Smooth muscle cell (in vitro differentiated cells): ENCODE measurements at regions not wholly inside any gene's neighbourhood (a gene's known extent, or its start where the extent isn't known, plus 50 kb on each side); places are given as distances from the start of the nearest gene placed in this dataset.

Experiments used
- DNase-seq: peaks from one replicate; lab custom pipeline; 2025; ENCODE audit not compliant: unreplicated experiment; lab: John Stamatoyannopoulos, UW
- H2AFZ ChIP-seq: fragments of 200-600 bp; sonication (generic); 2 replicates; pipeline ENCODE4 v1.6.0; 2016; ENCODE audit warnings: antibody characterized with exemption, low read depth, mild to moderate bottlenecking
- H3F3A ChIP-seq: fragments of 200-600 bp; sonication (generic); 2 replicates; pipeline ENCODE4 v1.6.0; 2017; ENCODE audit warnings: antibody characterized with exemption, low read depth
- H3K27ac ChIP-seq: fragments of 200-600 bp; sonication (generic); 2 replicates; pipeline ENCODE4 v1.5.1; 2016; ENCODE audit warnings: low read depth, mild to moderate bottlenecking
- H3K27me3 ChIP-seq: fragments of 200-600 bp; sonication (generic); 2 replicates; pipeline ENCODE4 v1.6.1; 2016; ENCODE audit warnings: low read depth, mild to moderate bottlenecking
- H3K36me3 ChIP-seq: fragments of 200-600 bp; sonication (generic); 2 replicates; pipeline ENCODE4 v1.5.1; 2016; ENCODE audit warnings: low read depth
- H3K4me1 ChIP-seq: fragments of 200-600 bp; sonication (generic); 2 replicates; pipeline ENCODE4 v1.5.1; 2016; ENCODE audit warnings: low read depth
- H3K4me2 ChIP-seq: fragments of 200-600 bp; sonication (generic); 2 replicates; pipeline ENCODE4 v1.6.0; 2016; ENCODE audit warnings: mild to moderate bottlenecking
- H3K4me3 ChIP-seq: fragments of 200-600 bp; sonication (generic); 2 replicates; pipeline ENCODE4 v1.5.1; 2016; ENCODE audit warnings: mild to moderate bottlenecking
- H3K79me2 ChIP-seq: fragments of 200-600 bp; sonication (generic); 2 replicates; pipeline ENCODE4 v1.6.0; 2016; ENCODE audit warnings: low read depth, mild to moderate bottlenecking
- H3K9ac ChIP-seq: fragments of 200-600 bp; sonication (generic); 2 replicates; pipeline ENCODE4 v1.6.0; 2016; ENCODE audit warnings: low read depth
- H3K9me3 ChIP-seq: fragments of 200-600 bp; sonication (generic); replicated peaks from 2 replicates; pipeline ENCODE4 v1.5.1; 2016; ENCODE audit warnings: low read depth
- H4K20me1 ChIP-seq: fragments of 200-600 bp; sonication (generic); 2 replicates; pipeline ENCODE4 v1.6.0; 2016; ENCODE audit warnings: low read depth
- WGBS: methylation state at CpG from one replicate; pipeline ENCODE4 v1.1.7; 2016; ENCODE audit warnings: low lambda C conversion rate; 5-methylcytosine and 5-hydroxymethylcytosine counted together
- TF ChIP-seq, protein P1 (sequence below): fragments of 200-600 bp; sonication (generic); IDR thresholded peaks from 2 replicates; pipeline ENCODE4 v1.5.1; 2017; ENCODE audit warnings: borderline replicate concordance, mild to moderate bottlenecking, antibody characterized with exemption; ENCODE audit not compliant: insufficient read depth, poor library complexity, severe bottlenecking

DNA sequence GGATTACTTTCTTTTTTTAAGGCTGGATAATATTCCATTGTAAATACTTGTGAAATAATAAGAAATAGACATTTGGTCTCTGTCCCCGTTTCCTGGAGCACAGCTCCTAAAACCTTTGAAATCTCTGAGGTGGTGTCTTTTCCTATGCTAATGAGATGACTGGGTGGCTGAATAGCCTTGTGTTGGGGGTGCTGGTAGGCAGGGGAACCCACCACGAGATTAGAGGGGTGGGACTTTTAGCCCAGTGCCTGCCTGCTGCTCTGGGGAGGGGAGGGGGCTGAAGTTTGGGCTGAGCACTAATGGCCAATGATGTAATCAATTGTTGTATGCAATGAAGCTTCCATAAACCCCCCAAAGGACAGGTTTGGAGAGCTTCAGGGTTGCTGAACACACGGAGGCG lies 175.7 kb downstream of the FGF9 start:
- Histone ChIP-seq H3F3A (no peaks in the 10 kb centered on the region), H3K79me2 (no peaks in the 10 kb centered on the region), H2AFZ (no peak overlapping the region), H3K36me3 (no peaks in the 10 kb centered on the region), H3K4me2 (no peak overlapping the region), H3K9me3 (no peaks in the 10 kb centered on the region), H3K27ac (no peak overlapping the region), H4K20me1 (no peaks in the 10 kb centered on the region), H3K4me3 (no peak overlapping the region), H3K4me1 (no peaks in the 10 kb centered on the region), H3K9ac (no peak overlapping the region), H3K27me3 (no peaks in the 10 kb centered on the region)
- TF ChIP-seq, protein P1, sequence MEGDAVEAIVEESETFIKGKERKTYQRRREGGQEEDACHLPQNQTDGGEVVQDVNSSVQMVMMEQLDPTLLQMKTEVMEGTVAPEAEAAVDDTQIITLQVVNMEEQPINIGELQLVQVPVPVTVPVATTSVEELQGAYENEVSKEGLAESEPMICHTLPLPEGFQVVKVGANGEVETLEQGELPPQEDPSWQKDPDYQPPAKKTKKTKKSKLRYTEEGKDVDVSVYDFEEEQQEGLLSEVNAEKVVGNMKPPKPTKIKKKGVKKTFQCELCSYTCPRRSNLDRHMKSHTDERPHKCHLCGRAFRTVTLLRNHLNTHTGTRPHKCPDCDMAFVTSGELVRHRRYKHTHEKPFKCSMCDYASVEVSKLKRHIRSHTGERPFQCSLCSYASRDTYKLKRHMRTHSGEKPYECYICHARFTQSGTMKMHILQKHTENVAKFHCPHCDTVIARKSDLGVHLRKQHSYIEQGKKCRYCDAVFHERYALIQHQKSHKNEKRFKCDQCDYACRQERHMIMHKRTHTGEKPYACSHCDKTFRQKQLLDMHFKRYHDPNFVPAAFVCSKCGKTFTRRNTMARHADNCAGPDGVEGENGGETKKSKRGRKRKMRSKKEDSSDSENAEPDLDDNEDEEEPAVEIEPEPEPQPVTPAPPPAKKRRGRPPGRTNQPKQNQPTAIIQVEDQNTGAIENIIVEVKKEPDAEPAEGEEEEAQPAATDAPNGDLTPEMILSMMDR = no peak
- no peak for DNase-seq
- 71% methylated on average over 4 of the region's 4 CpGs for WGBS

DNA sequence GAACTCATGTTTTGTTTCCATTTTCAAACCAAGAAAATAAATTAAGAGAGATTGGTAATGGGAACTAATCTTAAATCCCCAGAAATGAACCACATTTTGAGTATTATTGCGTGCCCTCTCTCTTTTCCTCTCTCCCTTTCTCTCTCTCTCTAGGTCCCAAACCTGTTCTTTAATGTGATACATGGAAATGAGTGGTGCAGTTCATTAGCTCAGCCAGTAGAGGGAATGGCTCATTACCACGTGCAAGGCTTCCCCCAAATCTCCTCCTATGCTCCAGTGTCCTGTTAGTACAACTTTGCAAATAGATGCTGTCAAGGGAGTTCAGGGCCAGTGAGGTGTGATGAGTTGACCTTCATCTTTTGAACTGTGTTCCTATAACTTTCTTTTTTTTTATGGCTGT lies 178.4 kb downstream of the FGF9 start:
- H3K9me3 ChIP-seq = no peaks in the 10 kb centered on the region
- H3K9ac ChIP-seq = no peak overlapping the region
- H4K20me1 ChIP-seq = no peaks in the 10 kb centered on the region
- no peak overlapping the region for H3K4me2 ChIP-seq
- no peak overlapping the region for H2AFZ ChIP-seq
- 41% methylated on average over 2 of the region's 2 CpGs for WGBS
- no peak overlapping the region for H3K4me3 ChIP-seq
- no peaks in the 10 kb centered on the region for H3F3A ChIP-seq
- H3K79me2 ChIP-seq = no peaks in the 10 kb centered on the region
- H3K27me3 ChIP-seq = no peaks in the 10 kb centered on the region
- H3K36me3 ChIP-seq = no peaks in the 10 kb centered on the region
- no peak overlapping the region for H3K27ac ChIP-seq
- H3K4me1 ChIP-seq = no peaks in the 10 kb centered on the region
- TF ChIP-seq, protein P1 = peak; percentile 54
- no peak for DNase-seq

DNA sequence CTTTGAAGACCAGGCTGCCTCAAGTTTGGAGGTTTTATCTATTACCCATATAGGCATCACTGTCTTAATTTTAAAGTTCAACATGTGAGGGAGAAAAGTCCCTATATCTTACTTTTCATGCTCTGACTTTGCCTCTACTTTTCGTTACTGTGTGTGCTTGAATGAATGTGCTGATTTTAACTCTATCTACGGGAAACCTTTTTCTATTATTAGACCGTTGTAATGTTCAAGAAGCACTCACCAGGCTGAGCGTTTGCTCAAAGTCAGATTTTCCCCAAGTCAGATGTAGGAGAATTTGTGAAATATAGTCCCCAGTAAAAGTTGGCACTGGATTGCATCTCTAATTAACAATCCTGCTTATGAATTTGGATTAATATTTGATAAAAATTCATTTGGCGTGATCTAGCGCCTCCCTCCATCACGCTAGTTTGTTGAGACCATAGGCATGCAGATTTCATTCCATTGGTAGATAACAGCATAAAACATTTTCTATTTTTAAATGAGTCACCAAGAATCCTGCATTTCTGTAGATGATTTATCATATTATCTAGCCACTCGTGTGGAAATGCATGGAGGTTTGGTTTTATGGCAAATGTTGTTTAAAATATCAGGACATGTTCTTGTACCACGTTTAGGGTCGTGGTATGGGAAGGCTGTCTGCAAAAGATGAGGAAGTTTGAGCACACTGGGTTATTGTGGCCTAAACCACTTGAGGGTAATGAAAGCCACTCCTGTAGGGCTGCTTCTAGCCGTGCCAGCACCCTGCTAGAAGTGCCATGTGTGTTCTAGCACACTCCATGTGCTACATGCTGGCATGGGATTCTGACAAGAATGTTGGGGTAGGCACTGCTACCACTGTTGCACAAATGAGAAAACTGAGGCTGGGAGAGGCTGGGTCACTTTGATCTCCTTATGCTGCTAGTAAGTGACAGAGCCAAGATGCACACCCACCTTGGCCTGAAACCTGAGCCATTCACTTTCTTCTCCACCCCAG lies 179.4 kb downstream of the FGF9 start:
- Histone ChIP-seq H3K4me1 (no peaks in the 10 kb centered on the region), H4K20me1 (no peaks in the 10 kb centered on the region), H3F3A (no peaks in the 10 kb centered on the region), H3K36me3 (no peaks in the 10 kb centered on the region), H3K4me2 (no peak overlapping the region), H3K27ac (no peak overlapping the region), H3K9me3 (no peaks in the 10 kb centered on the region), H3K27me3 (no peaks in the 10 kb centered on the region), H3K9ac (no peak overlapping the region), H3K4me3 (no peak overlapping the region), H3K79me2 (no peaks in the 10 kb centered on the region), H2AFZ (no peak overlapping the region)
- WGBS = 81% methylated on average over 11 of the region's 11 CpGs
- TF ChIP-seq, protein P1 = no peak
- no peak for DNase-seq
